ENCODE measurements at regions not wholly inside any gene's neighbourhood (a gene's known extent, or its start where the extent isn't known, plus 50 kb on each side); places are given as distances from the start of the nearest gene placed in this dataset.

DNA sequence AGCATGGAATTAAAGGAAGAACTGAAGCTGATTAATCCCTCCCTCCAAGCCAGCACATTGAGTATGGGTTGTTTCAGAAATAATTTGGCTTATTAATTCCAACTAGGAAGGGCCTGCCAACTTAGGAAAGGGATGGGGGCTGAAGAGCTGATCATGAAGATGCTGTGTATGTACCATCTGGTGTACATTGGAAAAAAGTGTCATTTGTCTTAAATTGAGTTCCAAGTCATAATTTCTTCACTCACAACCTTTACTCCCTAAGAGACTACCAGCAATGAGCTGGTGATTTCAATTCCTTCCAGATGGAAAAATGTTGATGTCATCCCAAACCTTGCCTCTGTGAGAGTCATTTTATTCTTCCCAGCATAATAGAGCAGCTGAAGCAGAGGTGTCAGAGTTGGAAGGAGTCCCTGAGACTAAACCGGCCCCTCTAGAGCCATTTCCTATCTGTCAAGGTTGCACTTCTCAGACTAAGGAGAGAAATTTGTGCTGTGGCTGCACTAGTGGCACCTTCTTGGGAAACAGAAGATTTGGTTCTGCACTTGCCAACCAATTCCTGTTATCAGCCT is 79.4 kb downstream of the GTPBP8 start:
- TF ChIP-seq, protein P1, sequence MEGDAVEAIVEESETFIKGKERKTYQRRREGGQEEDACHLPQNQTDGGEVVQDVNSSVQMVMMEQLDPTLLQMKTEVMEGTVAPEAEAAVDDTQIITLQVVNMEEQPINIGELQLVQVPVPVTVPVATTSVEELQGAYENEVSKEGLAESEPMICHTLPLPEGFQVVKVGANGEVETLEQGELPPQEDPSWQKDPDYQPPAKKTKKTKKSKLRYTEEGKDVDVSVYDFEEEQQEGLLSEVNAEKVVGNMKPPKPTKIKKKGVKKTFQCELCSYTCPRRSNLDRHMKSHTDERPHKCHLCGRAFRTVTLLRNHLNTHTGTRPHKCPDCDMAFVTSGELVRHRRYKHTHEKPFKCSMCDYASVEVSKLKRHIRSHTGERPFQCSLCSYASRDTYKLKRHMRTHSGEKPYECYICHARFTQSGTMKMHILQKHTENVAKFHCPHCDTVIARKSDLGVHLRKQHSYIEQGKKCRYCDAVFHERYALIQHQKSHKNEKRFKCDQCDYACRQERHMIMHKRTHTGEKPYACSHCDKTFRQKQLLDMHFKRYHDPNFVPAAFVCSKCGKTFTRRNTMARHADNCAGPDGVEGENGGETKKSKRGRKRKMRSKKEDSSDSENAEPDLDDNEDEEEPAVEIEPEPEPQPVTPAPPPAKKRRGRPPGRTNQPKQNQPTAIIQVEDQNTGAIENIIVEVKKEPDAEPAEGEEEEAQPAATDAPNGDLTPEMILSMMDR (IDR thresholded peaks at IDR 0.05) = no peak
- no peak for TF ChIP-seq POLR2A (IDR thresholded peaks at IDR 0.05)

All from right lobe of liver (tissue), 4 donors.